ENCODE measurements at regions not wholly inside any gene's neighbourhood (a gene's known extent, or its start where the extent isn't known, plus 50 kb on each side); places are given as distances from the start of the nearest gene placed in this dataset.

- no peak overlapping the region for H3K4me2 ChIP-seq
- H3K4me1 ChIP-seq: no peaks in the 10 kb centered on the region
- no peak for TF ChIP-seq Cebpa-rat (IDR thresholded peaks at IDR 0.05)
- no peaks in the 10 kb centered on the region for H4K20me1 ChIP-seq
- H3K27me3 ChIP-seq: no peaks in the 10 kb centered on the region
- no peak overlapping the region for H3K27ac ChIP-seq
- no peak overlapping the region for H3K9ac ChIP-seq
- no peak overlapping the region for H3K4me3 ChIP-seq
- no peaks in the 10 kb centered on the region for H3K9me3 ChIP-seq (replicated peaks in 1 of 11)
- no peaks in the 10 kb centered on the region for H3K36me3 ChIP-seq
These were observed 95.7 kb downstream of the VSTM2A start for GRCh38 chr7:54637712-54638396.

DNA sequence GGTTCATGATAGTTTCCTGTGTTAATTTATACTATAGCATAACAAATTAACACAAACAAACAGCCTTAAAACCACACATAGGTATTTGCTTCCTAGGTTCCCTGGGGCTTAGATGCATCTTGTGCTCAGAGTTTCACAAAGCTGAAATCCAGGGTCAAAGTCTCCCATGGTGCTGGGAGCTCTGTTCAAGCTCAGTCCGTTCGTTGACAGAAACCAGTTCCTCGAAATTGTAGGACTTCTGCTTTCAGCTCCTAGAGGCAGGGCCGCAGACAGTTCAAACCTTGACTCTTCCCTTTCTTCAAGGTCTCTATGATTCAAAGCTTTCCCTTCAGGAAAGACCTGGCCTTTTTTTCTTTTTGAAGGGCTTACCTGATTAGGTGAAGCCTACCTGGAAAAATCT, 90.5 kb downstream of the VSTM2A start:
- Histone ChIP-seq H3K9ac (no peak overlapping the region), H3K27me3 (no peaks in the 10 kb centered on the region), H3K36me3 (no peaks in the 10 kb centered on the region), H3K27ac (no peak overlapping the region), H3K4me2 (no peak overlapping the region), H3K4me1 (no peaks in the 10 kb centered on the region), H3K4me3 (no peak overlapping the region), H3K9me3 (replicated peaks in 1 of 11) (peaks cover 0 to 7% (median 0%) of the 10 kb centered on the region in 11 experiments; a peak in 4 of 22 replicates), H4K20me1 (no peaks in the 10 kb centered on the region)
- TF ChIP-seq Cebpa-rat (IDR thresholded peaks at IDR 0.05): no peak

- Histone ChIP-seq H3K4me1 (no peaks in the 10 kb centered on the region), H3K27me3 (no peaks in the 10 kb centered on the region), H3K9me3 (replicated peaks in 1 of 11) (peaks cover 0 to 7% (median 0%) of the 10 kb centered on the region in 11 experiments; a peak in 4 of 22 replicates), H3K4me3 (no peak overlapping the region), H3K27ac (no peak overlapping the region), H3K9ac (no peak overlapping the region), H3K36me3 (no peaks in the 10 kb centered on the region), H4K20me1 (no peaks in the 10 kb centered on the region), H3K4me2 (no peak overlapping the region)
- no peak for TF ChIP-seq Cebpa-rat (IDR thresholded peaks at IDR 0.05)
These were observed 87.6 kb downstream of the VSTM2A start for GRCh38 chr7:54629771-54630170.

DNA sequence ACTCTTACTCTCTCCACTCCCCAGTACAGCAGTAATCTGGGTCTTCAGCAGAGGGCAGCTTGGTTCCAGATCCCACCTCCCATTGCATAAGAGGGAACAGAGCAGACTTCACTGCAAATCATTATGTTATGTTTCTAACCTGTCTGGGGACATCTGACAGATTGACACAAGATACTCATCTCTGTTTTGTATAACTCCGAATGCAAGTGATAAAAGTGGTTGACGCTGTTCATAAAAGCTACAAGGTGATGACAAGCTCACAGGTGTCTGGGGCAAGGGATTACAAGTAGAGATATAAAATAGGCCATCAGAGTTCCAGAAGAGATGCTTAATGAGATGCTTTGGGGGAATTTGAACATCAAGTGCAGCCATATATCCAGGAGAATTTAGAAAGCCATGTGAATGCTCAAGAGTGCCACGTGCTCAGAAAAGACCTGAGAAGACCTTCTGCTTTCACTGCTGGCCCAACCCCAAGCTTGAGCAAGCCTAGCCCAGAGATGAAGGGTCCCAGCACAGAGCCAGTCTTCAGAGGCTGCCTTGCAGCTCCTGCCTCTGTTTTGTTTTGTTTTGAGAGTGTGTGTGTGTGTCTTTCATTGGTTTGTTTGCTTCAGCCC, 80.6 kb downstream of the VSTM2A start:
- Histone ChIP-seq H3K4me1 (no peaks in the 10 kb centered on the region), H3K36me3 (no peaks in the 10 kb centered on the region), H3K27me3 (no peaks in the 10 kb centered on the region), H3K9ac (no peak overlapping the region), H3K4me3 (no peak overlapping the region), H4K20me1 (no peaks in the 10 kb centered on the region), H3K4me2 (no peak overlapping the region), H3K9me3 (replicated peaks in 1 of 11) (no peaks in the 10 kb centered on the region), H3K27ac (no peak overlapping the region)
- TF ChIP-seq Cebpa-rat (IDR thresholded peaks at IDR 0.05): no peak
